HUES48 (cell line): ENCODE measurements at regions not wholly inside any gene's neighbourhood (a gene's known extent, or its start where the extent isn't known, plus 50 kb on each side); places are given as distances from the start of the nearest gene placed in this dataset.

Experiments used
- H3K27ac ChIP-seq: one replicate; pipeline ENCODE4 v1.7.0; 2013; ENCODE audit warnings: low read depth, low read length, inconsistent platforms
- H3K27me3 ChIP-seq: 2 replicates; pipeline ENCODE4 v1.6.1; 2013; ENCODE audit warnings: mild to moderate bottlenecking, low read length; ENCODE audit not compliant: control insufficient read depth, insufficient read depth
- H3K36me3 ChIP-seq: 2 replicates; pipeline ENCODE4 v1.6.1; 2013; ENCODE audit warnings: low read length; ENCODE audit not compliant: control insufficient read depth, insufficient read depth
- H3K4me1 ChIP-seq: 2 replicates; pipeline ENCODE4 v1.6.1; 2013; ENCODE audit warnings: mild to moderate bottlenecking, low read length; ENCODE audit not compliant: control insufficient read depth, insufficient read depth
- H3K4me3 ChIP-seq: 2 replicates; pipeline ENCODE4 v1.5.1; 2013; ENCODE audit warnings: mild to moderate bottlenecking, low read depth, low read length
- H3K9ac ChIP-seq: 2 replicates; pipeline ENCODE4 v1.6.1; 2013; ENCODE audit warnings: mild to moderate bottlenecking, low read depth, low read length, moderate library complexity
- H3K9me3 ChIP-seq: 2 replicates; pipeline ENCODE4 v1.6.1; 2013; ENCODE audit warnings: low read length; ENCODE audit not compliant: control insufficient read depth, insufficient read depth

DNA sequence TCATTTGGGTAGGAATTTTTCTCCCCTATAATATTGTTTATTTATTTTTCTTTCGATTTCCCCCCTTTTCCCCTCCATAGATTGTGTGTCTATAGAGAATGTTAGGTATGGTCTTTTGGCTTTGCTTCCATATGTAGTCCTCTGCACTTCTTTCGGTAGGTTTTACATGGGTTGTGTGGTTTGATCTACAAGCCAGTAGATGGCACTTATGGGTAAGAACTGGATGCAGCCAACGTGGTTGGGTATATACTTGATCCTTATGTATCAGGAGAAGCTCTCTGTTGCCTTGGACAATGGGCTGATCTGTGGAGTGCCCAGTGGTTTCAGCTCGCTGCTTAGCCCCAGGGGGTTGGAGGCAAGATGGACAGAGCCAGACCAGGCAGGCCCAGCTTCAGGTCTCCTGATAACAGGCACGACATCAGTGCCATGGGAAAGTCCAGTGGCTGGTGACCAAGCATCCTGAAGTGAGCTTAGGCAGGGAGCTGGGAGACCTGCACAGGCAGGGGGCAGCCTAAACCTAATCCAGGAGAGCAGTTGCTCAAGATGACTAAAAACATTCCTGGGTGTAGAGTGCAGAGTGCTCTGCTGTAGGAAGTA, 488.3 kb downstream of the CCDC85A start:
- Histone ChIP-seq H3K4me1 (no peaks in the 10 kb centered on the region), H3K36me3 (no peaks in the 10 kb centered on the region), H3K9ac (no peak overlapping the region), H3K27ac (no peak overlapping the region), H3K27me3 (no peaks in the 10 kb centered on the region), H3K4me3 (no peak overlapping the region), H3K9me3 (peaks cover 20% of the 10 kb centered on the region)

DNA sequence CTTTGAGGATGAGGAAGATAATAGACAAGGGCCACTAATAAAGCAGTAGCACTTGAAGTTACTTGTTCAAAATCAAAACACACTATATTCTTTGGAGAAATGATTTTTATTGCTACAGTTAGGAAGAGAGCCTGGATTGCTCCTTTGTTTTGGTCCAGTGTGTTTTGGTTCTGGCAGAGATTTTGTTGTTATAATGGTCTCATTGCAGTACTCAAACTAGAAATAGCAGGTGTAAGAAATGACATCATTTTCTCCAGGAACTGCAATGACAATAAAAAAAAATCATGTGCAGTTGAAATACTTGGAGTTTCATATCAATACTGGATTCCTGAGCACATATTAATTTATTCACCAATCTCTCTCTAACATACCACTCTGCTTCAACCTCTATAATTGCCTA, 490.3 kb downstream of the CCDC85A start:
- Histone ChIP-seq H3K27me3 (no peaks in the 10 kb centered on the region), H3K27ac (no peak overlapping the region), H3K36me3 (no peaks in the 10 kb centered on the region), H3K9ac (no peak overlapping the region), H3K9me3 (peaks cover 20% of the 10 kb centered on the region), H3K4me1 (no peaks in the 10 kb centered on the region), H3K4me3 (no peak overlapping the region)

DNA sequence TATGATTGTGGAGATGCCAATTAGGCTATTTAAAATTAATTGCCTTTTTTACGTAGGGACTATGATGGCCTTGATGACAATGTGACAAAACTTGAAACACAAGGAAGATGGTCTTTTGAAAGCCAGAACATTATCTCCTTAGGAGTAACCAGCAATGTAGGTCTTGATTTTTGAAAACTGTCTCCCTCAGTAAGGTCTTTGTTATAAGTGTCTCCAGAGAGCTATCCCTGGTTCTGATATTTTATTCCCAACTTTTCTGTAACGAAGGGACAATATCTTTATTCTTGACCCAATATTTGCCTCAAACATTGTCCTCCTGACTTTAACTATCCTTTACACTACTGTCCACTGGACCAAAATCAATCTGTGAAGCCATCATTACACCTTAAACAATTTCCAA, 493.2 kb downstream of the CCDC85A start:
- H3K9me3 ChIP-seq: peaks cover 20% of the 10 kb centered on the region
- no peaks in the 10 kb centered on the region for H3K4me1 ChIP-seq
- H3K27ac ChIP-seq: no peak overlapping the region
- H3K4me3 ChIP-seq: no peak overlapping the region
- no peak overlapping the region for H3K9ac ChIP-seq
- H3K27me3 ChIP-seq: no peaks in the 10 kb centered on the region
- H3K36me3 ChIP-seq: no peaks in the 10 kb centered on the region

DNA sequence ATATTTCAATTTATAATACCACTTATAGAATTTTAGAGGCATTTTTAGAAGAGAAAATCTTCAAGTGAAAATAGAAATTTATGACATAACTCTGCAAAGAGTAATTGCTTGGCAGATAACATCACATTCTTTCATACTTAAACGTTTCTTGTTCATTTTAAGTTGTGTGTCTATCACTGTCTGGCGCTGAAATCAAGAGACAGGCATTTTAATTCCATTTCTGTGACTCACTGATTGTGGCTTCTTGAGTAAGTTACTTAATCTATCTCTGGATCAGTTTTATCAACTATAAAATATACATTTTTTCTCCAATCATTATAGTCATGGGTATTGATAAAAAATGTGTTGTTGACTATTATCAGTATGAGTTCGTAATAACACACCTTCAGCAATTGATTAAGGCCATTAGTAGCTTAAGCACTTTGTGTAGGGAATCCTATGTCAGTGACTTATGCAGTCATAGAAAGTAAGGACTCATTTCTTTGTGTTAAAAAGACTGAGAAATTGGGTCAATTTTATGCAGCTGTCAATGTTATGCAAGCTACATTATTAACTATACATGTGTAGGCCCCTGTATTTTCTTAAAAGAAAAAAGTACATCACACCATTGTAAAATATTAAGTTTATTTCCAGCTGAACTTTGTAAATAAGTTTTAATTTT, 497.3 kb downstream of the CCDC85A start:
- H3K9me3 ChIP-seq: no peaks in the 10 kb centered on the region
- H3K27ac ChIP-seq: no peak overlapping the region
- no peak overlapping the region for H3K4me3 ChIP-seq
- H3K27me3 ChIP-seq: no peaks in the 10 kb centered on the region
- no peaks in the 10 kb centered on the region for H3K36me3 ChIP-seq
- no peak overlapping the region for H3K9ac ChIP-seq
- no peaks in the 10 kb centered on the region for H3K4me1 ChIP-seq

GRCh38 chr2:56681659-56682396, 498.0 kb downstream of the CCDC85A start:
- Histone ChIP-seq H3K36me3 (no peaks in the 10 kb centered on the region), H3K9ac (no peak overlapping the region), H3K4me1 (no peaks in the 10 kb centered on the region), H3K4me3 (no peak overlapping the region), H3K27me3 (no peaks in the 10 kb centered on the region), H3K9me3 (no peaks in the 10 kb centered on the region), H3K27ac (no peak overlapping the region)

DNA sequence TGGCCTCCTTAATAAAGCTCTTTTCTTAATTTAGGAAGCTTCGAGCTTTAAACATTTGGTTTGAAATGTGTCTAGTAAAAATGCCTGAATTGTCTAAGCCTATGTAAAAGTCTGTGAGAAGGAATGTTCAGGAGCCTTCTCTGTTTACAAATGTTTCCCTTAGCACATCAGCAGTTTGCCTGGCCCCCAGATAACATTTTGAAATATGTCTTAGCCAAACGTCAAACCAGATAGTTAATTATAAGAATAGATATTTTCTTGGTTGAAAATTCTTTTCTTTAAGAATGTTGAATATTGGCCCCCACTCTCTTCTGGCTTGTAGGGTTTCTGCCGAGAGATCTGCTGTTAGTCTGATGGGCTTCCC, 498.6 kb downstream of the CCDC85A start:
- Histone ChIP-seq H3K9me3 (no peaks in the 10 kb centered on the region), H3K36me3 (no peaks in the 10 kb centered on the region), H3K9ac (no peak overlapping the region), H3K27me3 (no peaks in the 10 kb centered on the region), H3K27ac (no peak overlapping the region), H3K4me1 (no peaks in the 10 kb centered on the region), H3K4me3 (no peak overlapping the region)

DNA sequence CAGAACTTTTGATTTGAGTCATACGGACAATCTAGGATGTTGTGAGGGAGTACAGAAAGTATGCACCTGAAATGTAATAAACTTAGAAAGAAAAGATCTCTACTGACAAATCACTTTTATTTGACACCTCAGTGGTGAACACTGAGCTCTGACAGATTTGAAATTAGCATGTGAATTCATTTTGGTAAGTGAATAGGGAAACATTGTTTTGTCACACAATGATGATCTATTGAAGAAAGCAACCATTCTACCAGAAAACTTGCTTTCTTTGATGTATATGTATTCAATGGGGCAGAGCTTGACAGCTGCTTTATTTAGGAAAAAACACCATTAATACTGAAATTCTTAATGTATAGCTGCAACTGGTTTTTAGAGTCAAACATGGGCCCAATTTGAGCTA, 500.5 kb downstream of the CCDC85A start:
- H3K9me3 ChIP-seq: no peaks in the 10 kb centered on the region
- no peak overlapping the region for H3K9ac ChIP-seq
- H3K4me3 ChIP-seq: no peak overlapping the region
- no peaks in the 10 kb centered on the region for H3K4me1 ChIP-seq
- H3K36me3 ChIP-seq: no peaks in the 10 kb centered on the region
- no peak overlapping the region for H3K27ac ChIP-seq
- H3K27me3 ChIP-seq: no peaks in the 10 kb centered on the region

- Histone ChIP-seq H3K9ac (no peak overlapping the region), H3K27ac (no peak overlapping the region), H3K36me3 (no peaks in the 10 kb centered on the region), H3K27me3 (no peaks in the 10 kb centered on the region), H3K4me3 (no peak overlapping the region), H3K4me1 (no peaks in the 10 kb centered on the region), H3K9me3 (no peaks in the 10 kb centered on the region)
Observed at GRCh38 chr2:56685205-56685604, 501.4 kb downstream of the CCDC85A start.

DNA sequence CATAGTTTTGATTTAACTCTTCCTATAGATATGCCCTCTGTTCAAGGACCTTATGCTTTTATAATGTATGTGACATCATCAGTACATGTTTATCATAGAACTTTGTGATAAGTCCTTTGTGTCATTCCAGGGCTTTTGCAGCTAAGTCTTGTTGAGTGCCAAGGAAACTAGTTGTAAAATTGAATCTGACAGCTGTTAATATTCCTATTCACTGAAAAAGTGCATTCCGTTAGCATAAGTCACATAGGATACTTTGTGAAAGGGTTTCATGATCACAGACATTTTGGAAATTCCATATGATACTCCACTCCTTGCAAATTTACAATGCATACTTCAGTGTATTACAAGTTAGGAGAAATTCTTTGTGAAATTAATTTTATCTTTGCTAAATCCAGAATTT, 503.4 kb downstream of the CCDC85A start:
- H3K4me1 ChIP-seq: no peaks in the 10 kb centered on the region
- H3K27ac ChIP-seq: no peak overlapping the region
- H3K36me3 ChIP-seq: no peaks in the 10 kb centered on the region
- no peak overlapping the region for H3K9ac ChIP-seq
- no peaks in the 10 kb centered on the region for H3K27me3 ChIP-seq
- no peak overlapping the region for H3K4me3 ChIP-seq
- H3K9me3 ChIP-seq: no peaks in the 10 kb centered on the region

- Histone ChIP-seq H3K9me3 (no peaks in the 10 kb centered on the region), H3K4me1 (no peaks in the 10 kb centered on the region), H3K27ac (no peak overlapping the region), H3K9ac (no peak overlapping the region), H3K36me3 (no peaks in the 10 kb centered on the region), H3K27me3 (no peaks in the 10 kb centered on the region), H3K4me3 (no peak overlapping the region)
Observed at GRCh38 chr2:56688661-56689060, 504.9 kb downstream of the CCDC85A start.

GRCh38 chr2:56693501-56693900, 509.7 kb downstream of the CCDC85A start:
- no peak overlapping the region for H3K4me3 ChIP-seq
- H3K4me1 ChIP-seq: no peaks in the 10 kb centered on the region
- H3K27ac ChIP-seq: no peak overlapping the region
- no peak overlapping the region for H3K9ac ChIP-seq
- H3K36me3 ChIP-seq: no peaks in the 10 kb centered on the region
- no peaks in the 10 kb centered on the region for H3K27me3 ChIP-seq
- no peaks in the 10 kb centered on the region for H3K9me3 ChIP-seq
